Activated T-cell treated with anti-CD3 and anti-CD28 coated beads, Interleukin-2, amount 50 U/mL, for 4 hours (primary cell): ENCODE measurements at regions not wholly inside any gene's neighbourhood (a gene's known extent, or its start where the extent isn't known, plus 50 kb on each side); places are given as distances from the start of the nearest gene placed in this dataset.

Experiments
- ATAC-seq, 2 donors: fragments of 200-7000 bp; cut with Tn5 transposase; one replicate each; pipeline ENCODE4 v1.10.0; 2021
- DNase-seq: peaks from one replicate; pipeline ENCODE4 v3.0.0-alpha.2; 2020
- H3K27me3 Mint-ChIP-seq: one replicate; pipeline ENCODE4 v1.8.0; 2021; ENCODE audit warnings: low read depth, mixed read lengths
- H3K36me3 Mint-ChIP-seq: one replicate; pipeline ENCODE4 v1.8.0; 2022; ENCODE audit warnings: mixed read lengths; ENCODE audit not compliant: insufficient read depth
- H3K4me1 Mint-ChIP-seq: one replicate; pipeline ENCODE4 v1.8.0; 2021; ENCODE audit warnings: low read depth, mixed read lengths
- H3K4me3 Mint-ChIP-seq: one replicate; pipeline ENCODE4 v1.8.0; 2021; ENCODE audit warnings: mild to moderate bottlenecking, moderate library complexity, mixed read lengths
- H3K9me3 Mint-ChIP-seq: one replicate; pipeline ENCODE4 v1.8.0; 2021; ENCODE audit warnings: mixed read lengths

GRCh38 chr9:20139763-20140290, 351.0 kb upstream of the SLC24A2 start:
- DNase-seq (no peak), ATAC-seq (no peak)
- Mint-ChIP-seq H3K36me3 (no peaks in the 10 kb centered on the region), H3K9me3 (no peaks in the 10 kb centered on the region), H3K27me3 (peaks cover 3% of the 10 kb centered on the region), H3K4me1 (peaks cover 2% of the 10 kb centered on the region), H3K4me3 (no peak overlapping the region)

- H3K27me3 Mint-ChIP-seq, result no peaks in the 10 kb centered on the region
Observed at GRCh38 chr9:20138841-20139240, 350.0 kb upstream of the SLC24A2 start.

GRCh38 chr9:20138116-20138515, 349.3 kb upstream of the SLC24A2 start:
- Mint-ChIP-seq H3K27me3 (no peaks in the 10 kb centered on the region), H3K36me3 (no peaks in the 10 kb centered on the region)
- no peak for ATAC-seq

More at GRCh38 chr9:20138841-20139240, 350.0 kb upstream of the SLC24A2 start:
- DNase-seq, result no peak
- H3K4me3 Mint-ChIP-seq, result no peak overlapping the region
- no peaks in the 10 kb centered on the region for H3K36me3 Mint-ChIP-seq
- no peak for ATAC-seq
- H3K4me1 Mint-ChIP-seq, result no peaks in the 10 kb centered on the region
- H3K9me3 Mint-ChIP-seq, result no peaks in the 10 kb centered on the region

DNA sequence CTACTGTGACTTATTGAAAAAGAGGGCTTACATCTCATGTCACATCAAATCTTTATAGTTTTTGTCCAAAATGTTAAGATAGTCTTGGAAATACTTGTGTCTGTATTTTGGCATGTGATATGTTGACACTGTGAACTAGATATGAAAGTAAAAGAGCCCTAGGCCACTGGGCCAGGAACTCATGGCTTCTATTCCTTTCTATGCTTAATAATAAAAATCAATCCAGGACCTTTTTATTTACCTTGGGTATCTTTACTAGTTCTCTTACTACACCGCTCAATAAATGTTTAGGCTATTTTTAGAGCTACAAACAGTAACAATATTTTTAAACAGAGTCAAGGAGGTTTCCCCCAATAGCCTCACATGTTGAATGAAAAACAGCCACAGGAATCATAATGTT, 348.6 kb upstream of the SLC24A2 start:
- H3K4me3 Mint-ChIP-seq, result no peak overlapping the region
- no peaks in the 10 kb centered on the region for H3K4me1 Mint-ChIP-seq
- DNase-seq, result no peak
- no peaks in the 10 kb centered on the region for H3K27me3 Mint-ChIP-seq
- no peaks in the 10 kb centered on the region for H3K9me3 Mint-ChIP-seq
- H3K36me3 Mint-ChIP-seq, result no peaks in the 10 kb centered on the region
- ATAC-seq, result no peak

More at GRCh38 chr9:20138116-20138515, 349.3 kb upstream of the SLC24A2 start:
- DNase-seq, result no peak
- H3K4me1 Mint-ChIP-seq, result no peaks in the 10 kb centered on the region
- H3K9me3 Mint-ChIP-seq, result no peaks in the 10 kb centered on the region
- no peak overlapping the region for H3K4me3 Mint-ChIP-seq

DNA sequence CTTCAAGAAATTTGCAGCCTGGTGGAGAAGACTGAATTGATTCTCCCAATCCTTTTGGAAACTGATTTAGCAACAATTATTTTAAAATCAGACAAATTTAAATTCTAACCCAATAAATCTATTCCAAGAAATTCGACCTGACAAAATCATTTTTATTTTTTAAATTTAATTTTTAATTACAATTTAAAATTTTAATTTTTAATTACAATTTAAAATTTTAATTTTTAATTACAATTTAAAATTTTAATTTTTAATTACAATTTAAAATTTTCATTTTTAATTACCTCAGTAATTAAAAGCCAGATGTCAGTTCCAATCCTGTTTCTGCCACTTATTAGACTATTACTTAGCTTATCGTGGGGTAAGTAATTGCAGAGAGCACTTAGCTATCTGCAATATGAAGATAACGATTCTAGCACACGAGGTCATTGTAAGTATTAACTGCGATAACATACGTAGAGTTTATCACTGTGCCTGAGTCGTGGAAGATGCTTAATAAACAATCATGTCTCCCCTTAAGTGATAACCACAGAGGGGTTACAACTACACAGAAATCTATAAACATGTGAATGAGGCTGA, 346.4 kb upstream of the SLC24A2 start:
- ATAC-seq (no peak), DNase-seq (no peak)
- Mint-ChIP-seq H3K36me3 (no peaks in the 10 kb centered on the region), H3K4me3 (no peak overlapping the region), H3K27me3 (no peaks in the 10 kb centered on the region), H3K9me3 (no peaks in the 10 kb centered on the region), H3K4me1 (peaks cover 3% of the 10 kb centered on the region)

DNA sequence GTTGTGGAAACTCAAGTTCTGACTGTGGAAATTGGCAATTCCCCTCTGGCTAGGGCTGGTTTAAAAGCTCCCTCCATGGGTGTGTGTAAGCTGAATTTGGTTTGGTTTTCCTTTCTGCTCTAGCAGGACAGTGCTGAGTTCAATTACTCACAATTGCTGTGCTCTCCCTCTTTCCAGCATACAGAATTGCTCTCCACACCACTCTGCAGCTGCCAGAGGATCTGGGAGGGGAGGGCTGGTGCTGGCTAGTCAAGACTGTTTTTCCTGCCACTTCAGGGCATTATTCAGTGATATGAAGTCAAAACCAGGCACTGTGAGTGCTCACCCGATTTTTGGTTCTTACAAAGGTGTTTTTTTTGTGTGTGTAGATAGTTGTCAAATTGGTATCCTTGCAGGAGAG, 336.9 kb upstream of the SLC24A2 start:
- Mint-ChIP-seq H3K4me3 (no peak overlapping the region), H3K27me3 (no peaks in the 10 kb centered on the region), H3K9me3 (peaks cover 7% of the 10 kb centered on the region), H3K36me3 (no peaks in the 10 kb centered on the region), H3K4me1 (peaks cover 4% of the 10 kb centered on the region)
- DNase-seq, result no peak
- ATAC-seq, result no peak

DNA sequence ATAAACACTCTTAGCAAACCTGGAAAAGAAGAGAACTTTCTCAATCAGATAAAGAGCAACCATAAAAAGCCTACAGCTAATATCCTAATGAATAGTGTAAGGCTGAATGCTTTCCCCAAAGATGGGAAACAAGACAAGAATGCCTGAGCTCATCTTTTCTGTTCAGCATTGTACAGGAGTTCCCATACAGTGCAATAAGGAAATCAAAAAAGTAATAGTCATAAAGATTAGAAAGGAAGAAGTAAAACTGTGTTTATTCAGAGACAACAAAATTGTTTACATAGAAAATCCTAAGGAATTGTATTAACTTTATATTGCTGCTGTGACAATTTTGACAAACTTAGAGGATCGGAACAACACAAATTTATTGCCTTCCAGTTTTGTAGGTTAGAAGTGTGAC, 330.7 kb upstream of the SLC24A2 start:
- DNase-seq (no peak), ATAC-seq (no peak)
- Mint-ChIP-seq H3K27me3 (no peaks in the 10 kb centered on the region), H3K36me3 (no peaks in the 10 kb centered on the region), H3K4me1 (peaks cover 3% of the 10 kb centered on the region), H3K9me3 (peaks cover 15% of the 10 kb centered on the region), H3K4me3 (no peak overlapping the region)

DNA sequence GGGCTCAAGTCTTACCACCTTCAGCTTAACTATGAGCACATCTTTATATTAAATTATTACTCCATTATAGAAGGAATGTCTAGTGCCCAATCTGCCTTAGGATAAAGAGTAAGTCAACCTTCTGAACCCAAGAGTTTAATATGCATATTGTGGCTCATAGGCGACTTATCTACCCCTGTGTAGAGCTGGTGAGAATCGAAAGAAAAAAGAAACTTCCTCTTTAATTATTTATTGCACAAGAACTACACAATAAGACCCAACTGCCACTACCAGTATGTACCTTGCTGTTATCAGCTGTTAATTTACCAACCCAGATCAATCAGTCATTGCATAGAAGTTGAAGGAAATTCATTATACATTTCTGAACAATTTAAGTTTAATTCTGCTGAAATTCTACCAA, 329.1 kb upstream of the SLC24A2 start:
- Mint-ChIP-seq H3K36me3 (no peaks in the 10 kb centered on the region), H3K9me3 (peaks cover 19% of the 10 kb centered on the region), H3K4me3 (no peak overlapping the region), H3K27me3 (no peaks in the 10 kb centered on the region), H3K4me1 (peaks cover 3% of the 10 kb centered on the region)
- DNase-seq, result no peak
- no peak for ATAC-seq

DNA sequence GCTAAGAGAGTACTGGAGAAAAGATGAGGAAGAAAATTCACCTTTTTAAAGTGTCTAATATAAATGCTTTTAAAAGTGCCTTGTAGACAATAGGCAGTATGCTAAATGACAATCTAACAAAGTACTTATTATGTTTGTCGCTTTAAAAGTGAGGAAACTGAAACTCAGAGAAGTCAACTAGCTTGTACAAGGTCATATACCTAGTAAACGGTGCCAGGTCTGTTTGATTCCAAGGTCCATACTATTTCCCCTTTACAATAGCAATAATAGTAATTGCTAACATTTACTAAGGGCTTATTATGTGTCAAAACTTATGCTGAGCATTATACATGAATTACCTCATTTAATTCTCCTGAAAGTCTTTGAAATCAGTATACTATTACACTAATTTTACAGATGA, 328.6 kb upstream of the SLC24A2 start:
- no peak overlapping the region for H3K4me3 Mint-ChIP-seq
- no peaks in the 10 kb centered on the region for H3K27me3 Mint-ChIP-seq
- no peaks in the 10 kb centered on the region for H3K36me3 Mint-ChIP-seq
- DNase-seq (no peak), ATAC-seq (no peak)
- peaks cover 3% of the 10 kb centered on the region for H3K4me1 Mint-ChIP-seq
- H3K9me3 Mint-ChIP-seq, result peaks cover 19% of the 10 kb centered on the region

GRCh38 chr9:20114974-20115373, 326.1 kb upstream of the SLC24A2 start:
- H3K4me3 Mint-ChIP-seq, result no peak overlapping the region
- DNase-seq, result no peak
- H3K27me3 Mint-ChIP-seq, result no peaks in the 10 kb centered on the region
- H3K4me1 Mint-ChIP-seq, result peaks cover 3% of the 10 kb centered on the region
- ATAC-seq, result no peak
- peaks cover 19% of the 10 kb centered on the region for H3K9me3 Mint-ChIP-seq
- no peaks in the 10 kb centered on the region for H3K36me3 Mint-ChIP-seq

- ATAC-seq (no peak), DNase-seq (no peak)
- Mint-ChIP-seq H3K4me3 (no peak overlapping the region), H3K36me3 (no peaks in the 10 kb centered on the region), H3K27me3 (no peaks in the 10 kb centered on the region), H3K4me1 (no peaks in the 10 kb centered on the region), H3K9me3 (peaks cover 19% of the 10 kb centered on the region)
Observed at GRCh38 chr9:20112205-20112783, 323.5 kb upstream of the SLC24A2 start.

GRCh38 chr9:20111173-20111843, 322.5 kb upstream of the SLC24A2 start:
- DNase-seq (no peak), ATAC-seq (no peak)
- H3K9me3 Mint-ChIP-seq, result peaks cover 17% of the 10 kb centered on the region
- no peaks in the 10 kb centered on the region for H3K4me1 Mint-ChIP-seq
- H3K4me3 Mint-ChIP-seq, result no peak overlapping the region
- H3K27me3 Mint-ChIP-seq, result no peaks in the 10 kb centered on the region
- no peaks in the 10 kb centered on the region for H3K36me3 Mint-ChIP-seq

DNA sequence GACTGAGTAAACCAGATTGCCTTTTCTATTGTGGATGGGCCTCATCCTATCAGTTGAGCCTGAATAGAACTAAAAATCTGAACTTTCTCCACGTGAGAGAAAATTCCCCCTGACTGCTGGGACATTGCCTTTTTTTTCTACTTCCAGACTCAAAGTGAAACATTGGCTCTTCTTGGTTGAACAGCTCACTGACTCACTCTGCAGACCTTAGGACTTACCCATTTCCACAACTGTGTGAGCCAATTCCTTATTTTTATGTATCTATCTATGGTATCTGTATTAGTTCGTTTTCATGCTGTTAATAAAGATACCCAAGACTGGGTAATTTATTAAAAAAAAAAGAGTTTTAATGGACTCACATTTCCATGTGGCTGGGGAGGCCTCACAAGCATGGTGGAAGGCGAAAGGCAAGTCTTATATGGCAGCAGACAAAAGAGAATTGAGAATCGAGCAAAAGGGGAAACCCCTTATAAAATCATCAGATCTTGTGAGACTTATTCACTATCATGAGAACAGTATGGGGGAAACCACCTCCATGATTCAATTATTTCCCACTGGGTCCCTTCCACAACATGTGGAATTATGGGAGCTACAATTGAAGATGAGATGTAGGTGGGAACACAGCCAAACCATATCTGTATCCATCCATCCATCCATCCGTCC, 306.7 kb upstream of the SLC24A2 start:
- Mint-ChIP-seq H3K4me1 (no peaks in the 10 kb centered on the region), H3K9me3 (peaks cover 12% of the 10 kb centered on the region), H3K36me3 (no peaks in the 10 kb centered on the region), H3K27me3 (no peaks in the 10 kb centered on the region), H3K4me3 (no peak overlapping the region)
- DNase-seq (no peak), ATAC-seq (peak; percentile 23 to 52)

DNA sequence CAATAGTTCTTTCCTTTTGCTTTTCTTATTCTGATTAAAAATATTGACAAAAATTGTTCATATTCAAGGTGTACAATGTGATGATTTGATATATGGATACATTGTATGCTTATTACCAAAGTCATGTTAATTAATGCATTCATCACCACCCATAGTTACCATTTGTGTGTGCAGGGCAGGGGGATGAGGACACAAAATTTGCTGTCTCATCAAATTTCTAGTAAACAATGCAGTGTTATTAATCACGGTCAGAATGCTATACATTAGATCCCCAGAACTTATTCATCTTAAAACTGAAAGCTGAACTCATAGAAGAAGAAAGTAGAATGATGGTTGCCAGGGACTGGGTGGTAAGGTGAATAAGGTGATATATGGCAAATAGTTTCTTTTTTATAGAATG, 303.7 kb upstream of the SLC24A2 start:
- ATAC-seq (no peak), DNase-seq (no peak)
- no peak overlapping the region for H3K4me3 Mint-ChIP-seq
- no peaks in the 10 kb centered on the region for H3K27me3 Mint-ChIP-seq
- H3K9me3 Mint-ChIP-seq, result peaks cover 16% of the 10 kb centered on the region
- H3K4me1 Mint-ChIP-seq, result no peaks in the 10 kb centered on the region
- H3K36me3 Mint-ChIP-seq, result no peaks in the 10 kb centered on the region
